ENCODE measurements at regions not wholly inside any gene's neighbourhood (a gene's known extent, or its start where the extent isn't known, plus 50 kb on each side); places are given as distances from the start of the nearest gene placed in this dataset.

DNA sequence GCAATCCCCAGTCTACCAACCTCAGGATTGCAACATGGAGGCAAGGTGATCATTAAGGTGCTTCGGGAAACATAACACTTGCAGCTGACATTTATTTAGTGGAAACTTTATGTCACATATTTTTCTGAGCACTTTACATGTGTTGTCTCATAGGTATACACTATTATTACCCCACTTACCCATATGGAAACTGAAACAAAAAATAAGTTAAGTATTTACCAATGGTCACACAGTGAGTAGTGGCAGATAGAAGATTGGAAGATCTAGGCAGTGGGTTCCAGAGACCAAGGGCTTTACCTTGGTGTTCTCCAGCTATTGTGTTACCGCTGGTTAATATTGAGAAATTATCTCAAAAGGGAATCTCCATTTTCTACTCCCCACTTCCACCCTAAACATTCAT, 1279.1 kb upstream of the SORCS1 start:
- TF ChIP-seq CTCF (IDR thresholded peaks at IDR 0.05), result no peak
- no peak for TF ChIP-seq TEAD4 (CRISPR knock-in tag; IDR thresholded peaks at IDR 0.05)
- no peak for TF ChIP-seq MAX (CRISPR knock-in tag; IDR thresholded peaks at IDR 0.05)
- TF ChIP-seq, protein P1, sequence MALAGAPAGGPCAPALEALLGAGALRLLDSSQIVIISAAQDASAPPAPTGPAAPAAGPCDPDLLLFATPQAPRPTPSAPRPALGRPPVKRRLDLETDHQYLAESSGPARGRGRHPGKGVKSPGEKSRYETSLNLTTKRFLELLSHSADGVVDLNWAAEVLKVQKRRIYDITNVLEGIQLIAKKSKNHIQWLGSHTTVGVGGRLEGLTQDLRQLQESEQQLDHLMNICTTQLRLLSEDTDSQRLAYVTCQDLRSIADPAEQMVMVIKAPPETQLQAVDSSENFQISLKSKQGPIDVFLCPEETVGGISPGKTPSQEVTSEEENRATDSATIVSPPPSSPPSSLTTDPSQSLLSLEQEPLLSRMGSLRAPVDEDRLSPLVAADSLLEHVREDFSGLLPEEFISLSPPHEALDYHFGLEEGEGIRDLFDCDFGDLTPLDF (CRISPR knock-in tag; IDR thresholded peaks at IDR 0.05), result no peak
- TF ChIP-seq JUN (CRISPR knock-in tag; IDR thresholded peaks at IDR 0.05), result no peak
- TF ChIP-seq NFE2L1 (CRISPR knock-in tag; IDR thresholded peaks at IDR 0.05), result no peak
- no peak for TF ChIP-seq ZNF232 (CRISPR knock-in tag; IDR thresholded peaks at IDR 0.05)
- TF ChIP-seq JAZF1 (CRISPR knock-in tag; IDR thresholded peaks at IDR 0.05), result no peak

Measured in WTC11 (cell line).